BE2C (cell line): ENCODE measurements at regions not wholly inside any gene's neighbourhood (a gene's known extent, or its start where the extent isn't known, plus 50 kb on each side); places are given as distances from the start of the nearest gene placed in this dataset.

Experiments used
- DNase-seq: peaks from one replicate; pipeline ENCODE4 v3.0.0-alpha.2; 2020
- H3K27me3 ChIP-seq: fragments of 250-450 bp; sonication (Bioruptor Pico); 2 replicates; pipeline ENCODE4 v1.5.1; 2020; ENCODE audit warnings: mild to moderate bottlenecking
- H3K36me3 ChIP-seq: fragments of 250-450 bp; sonication (Bioruptor Pico); 2 replicates; pipeline ENCODE4 v1.5.1; 2020; ENCODE audit warnings: mild to moderate bottlenecking
- H3K4me1 ChIP-seq: fragments of 250-450 bp; sonication (Bioruptor Pico); 2 replicates; pipeline ENCODE4 v1.5.1; 2020
- H3K4me3 ChIP-seq: 2 replicates; pipeline ENCODE4 v1.5.1; 2011; ENCODE audit warnings: low read depth, low read length
- H3K9me3 ChIP-seq: fragments of 250-450 bp; sonication (Bioruptor Pico); 2 replicates; pipeline ENCODE4 v1.5.1; 2020
- TF ChIP-seq, protein P1 (sequence below): IDR thresholded peaks from 2 replicates; pipeline ENCODE4 v1.5.1; 2012; ENCODE audit warnings: mild to moderate bottlenecking, low read depth, low read length

DNA sequence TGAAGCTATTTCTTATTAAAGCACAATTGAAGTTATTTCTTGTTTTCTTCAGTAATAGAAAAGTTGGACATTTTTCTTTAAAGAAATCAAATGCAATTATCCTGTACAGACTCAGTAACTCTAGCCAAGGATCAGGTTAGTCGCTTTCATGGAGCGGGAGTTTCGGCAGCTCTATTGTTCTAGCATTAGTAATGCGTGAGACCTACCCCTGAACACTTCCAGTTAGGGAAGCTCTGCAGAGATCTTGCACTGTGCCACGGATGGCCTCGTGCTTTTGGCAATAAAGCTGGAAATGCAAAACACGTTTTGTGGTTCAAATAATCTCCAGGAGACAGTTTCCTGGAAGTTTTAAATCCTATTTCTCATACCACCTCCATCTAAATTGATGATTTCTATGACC, 488.4 kb downstream of the SETD4 start:
- no peaks in the 10 kb centered on the region for H3K4me1 ChIP-seq
- TF ChIP-seq, protein P1, sequence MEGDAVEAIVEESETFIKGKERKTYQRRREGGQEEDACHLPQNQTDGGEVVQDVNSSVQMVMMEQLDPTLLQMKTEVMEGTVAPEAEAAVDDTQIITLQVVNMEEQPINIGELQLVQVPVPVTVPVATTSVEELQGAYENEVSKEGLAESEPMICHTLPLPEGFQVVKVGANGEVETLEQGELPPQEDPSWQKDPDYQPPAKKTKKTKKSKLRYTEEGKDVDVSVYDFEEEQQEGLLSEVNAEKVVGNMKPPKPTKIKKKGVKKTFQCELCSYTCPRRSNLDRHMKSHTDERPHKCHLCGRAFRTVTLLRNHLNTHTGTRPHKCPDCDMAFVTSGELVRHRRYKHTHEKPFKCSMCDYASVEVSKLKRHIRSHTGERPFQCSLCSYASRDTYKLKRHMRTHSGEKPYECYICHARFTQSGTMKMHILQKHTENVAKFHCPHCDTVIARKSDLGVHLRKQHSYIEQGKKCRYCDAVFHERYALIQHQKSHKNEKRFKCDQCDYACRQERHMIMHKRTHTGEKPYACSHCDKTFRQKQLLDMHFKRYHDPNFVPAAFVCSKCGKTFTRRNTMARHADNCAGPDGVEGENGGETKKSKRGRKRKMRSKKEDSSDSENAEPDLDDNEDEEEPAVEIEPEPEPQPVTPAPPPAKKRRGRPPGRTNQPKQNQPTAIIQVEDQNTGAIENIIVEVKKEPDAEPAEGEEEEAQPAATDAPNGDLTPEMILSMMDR = no peak
- H3K27me3 ChIP-seq = no peaks in the 10 kb centered on the region
- DNase-seq = no peak
- H3K4me3 ChIP-seq = no peak overlapping the region
- H3K9me3 ChIP-seq = no peaks in the 10 kb centered on the region; the same call in 1 of the 2 replicates
- H3K36me3 ChIP-seq = no peaks in the 10 kb centered on the region

DNA sequence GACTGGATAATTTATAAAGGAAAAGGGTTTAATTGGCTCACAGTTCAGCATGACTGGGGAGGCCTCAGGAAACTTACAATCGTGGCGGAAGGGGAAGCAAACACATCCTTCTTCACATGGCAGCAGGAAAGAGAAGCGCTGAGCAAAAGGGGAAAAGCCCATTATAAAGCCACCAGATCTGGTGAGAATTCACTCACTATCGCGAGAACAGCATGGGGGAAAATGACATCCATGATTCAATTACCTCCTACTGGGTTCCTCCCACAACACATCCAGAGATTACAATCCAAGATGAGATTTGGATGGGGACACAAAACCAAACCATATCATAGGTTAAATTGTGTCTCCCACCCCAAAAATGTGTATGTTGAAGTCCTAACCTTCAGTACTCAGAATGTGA, 491.7 kb downstream of the SETD4 start:
- H3K9me3 ChIP-seq = no peaks in the 10 kb centered on the region; the same call in 1 of the 2 replicates
- H3K4me3 ChIP-seq = no peak overlapping the region
- H3K36me3 ChIP-seq = no peaks in the 10 kb centered on the region
- H3K4me1 ChIP-seq = no peaks in the 10 kb centered on the region
- H3K27me3 ChIP-seq = no peaks in the 10 kb centered on the region
- TF ChIP-seq, protein P1 = no peak
- DNase-seq = no peak

DNA sequence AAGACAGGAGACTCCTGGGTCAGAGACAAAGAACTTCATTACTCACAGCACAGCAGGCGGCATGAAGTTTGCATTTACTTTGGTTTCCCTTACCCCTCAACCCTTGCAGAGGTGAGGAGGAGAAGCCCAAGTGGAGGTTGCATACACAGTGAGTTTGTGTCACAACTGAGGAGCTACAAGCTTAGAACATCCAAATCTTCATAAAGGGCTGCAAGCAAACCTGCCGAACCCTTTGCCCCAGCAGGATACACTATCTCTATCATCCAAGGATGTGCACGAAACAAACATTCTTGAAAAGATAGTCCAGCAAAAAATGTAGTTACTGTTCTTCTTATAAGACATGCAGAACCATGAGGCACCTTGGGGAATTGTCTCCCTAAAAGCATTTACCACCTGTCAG, 493.5 kb downstream of the SETD4 start:
- no peak for DNase-seq
- TF ChIP-seq, protein P1 = no peak
- no peak overlapping the region for H3K4me3 ChIP-seq
- H3K27me3 ChIP-seq = no peaks in the 10 kb centered on the region
- no peaks in the 10 kb centered on the region for H3K4me1 ChIP-seq
- H3K36me3 ChIP-seq = no peaks in the 10 kb centered on the region
- H3K9me3 ChIP-seq = no peaks in the 10 kb centered on the region; the same call in 1 of the 2 replicates

GRCh38 chr21:35565204-35565611, 495.1 kb downstream of the SETD4 start:
- Histone ChIP-seq H3K27me3 (no peaks in the 10 kb centered on the region), H3K4me1 (no peaks in the 10 kb centered on the region), H3K9me3 (no peaks in the 10 kb centered on the region; the same call in 1 of the 2 replicates), H3K36me3 (no peaks in the 10 kb centered on the region), H3K4me3 (no peak overlapping the region)
- DNase-seq = no peak
- TF ChIP-seq, protein P1 = no peak

DNA sequence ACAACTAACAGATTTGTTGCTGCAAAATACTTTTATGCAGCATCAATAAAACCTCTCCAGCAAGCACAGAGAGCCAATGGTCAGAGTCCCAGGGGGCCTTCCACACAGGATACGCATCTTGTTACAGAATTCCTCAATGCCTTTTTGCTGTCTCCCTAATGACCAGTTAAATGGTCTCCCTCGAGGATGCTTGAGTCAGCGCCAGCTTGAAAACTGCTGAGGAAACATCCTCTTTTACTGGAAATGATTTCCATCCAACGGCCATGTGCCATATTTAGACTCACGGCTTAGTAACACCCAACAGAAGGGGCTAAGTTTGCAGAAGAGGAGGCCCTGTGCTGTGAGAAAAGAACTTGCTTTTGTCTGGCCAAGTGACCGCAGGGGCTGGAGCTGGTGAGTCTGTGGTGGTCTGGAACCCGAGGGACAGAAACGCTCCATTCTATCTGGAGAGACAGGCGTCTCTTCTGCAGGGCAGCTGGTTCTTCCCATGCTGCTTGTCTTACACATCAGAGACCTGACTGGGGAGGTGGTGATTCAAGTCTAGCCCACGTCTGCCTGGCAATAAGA, 496.4 kb downstream of the SETD4 start:
- H3K4me1 ChIP-seq = no peaks in the 10 kb centered on the region
- no peak for DNase-seq
- H3K36me3 ChIP-seq = no peaks in the 10 kb centered on the region
- TF ChIP-seq, protein P1 = no peak
- H3K9me3 ChIP-seq = no peaks in the 10 kb centered on the region; the same call in 1 of the 2 replicates
- H3K27me3 ChIP-seq = no peaks in the 10 kb centered on the region
- no peak overlapping the region for H3K4me3 ChIP-seq

- no peak overlapping the region for H3K4me3 ChIP-seq
- TF ChIP-seq, protein P1 = no peak
- no peaks in the 10 kb centered on the region; the same call in 1 of the 2 replicates for H3K9me3 ChIP-seq
- no peaks in the 10 kb centered on the region for H3K4me1 ChIP-seq
- DNase-seq = no peak
- H3K27me3 ChIP-seq = no peaks in the 10 kb centered on the region
- no peaks in the 10 kb centered on the region for H3K36me3 ChIP-seq
These were observed 497.4 kb downstream of the SETD4 start for GRCh38 chr21:35562876-35563275.
